Fibroblast of pulmonary artery (primary cell): ENCODE measurements at regions not wholly inside any gene's neighbourhood (a gene's known extent, or its start where the extent isn't known, plus 50 kb on each side); places are given as distances from the start of the nearest gene placed in this dataset.
A peak's percentile ranks its signal among the peaks of the same experiment; 100 is the strongest.

Source experiments
- DNase-seq: peaks from one replicate; pipeline ENCODE4 v3.0.0-alpha.2; 2010; ENCODE audit warnings: low read depth
- H3K4me3 ChIP-seq: replicated peaks from 2 replicates; pipeline ENCODE4 v1.5.1; 2011; ENCODE audit warnings: low read depth, mild to moderate bottlenecking, control low read depth, low read length, moderate library complexity
- CTCF ChIP-seq: IDR thresholded peaks from 2 replicates; pipeline ENCODE4 v1.5.1; 2011; ENCODE audit warnings: mild to moderate bottlenecking, control low read depth, low read length, inconsistent platforms; ENCODE audit errors: missing control alignments

DNA sequence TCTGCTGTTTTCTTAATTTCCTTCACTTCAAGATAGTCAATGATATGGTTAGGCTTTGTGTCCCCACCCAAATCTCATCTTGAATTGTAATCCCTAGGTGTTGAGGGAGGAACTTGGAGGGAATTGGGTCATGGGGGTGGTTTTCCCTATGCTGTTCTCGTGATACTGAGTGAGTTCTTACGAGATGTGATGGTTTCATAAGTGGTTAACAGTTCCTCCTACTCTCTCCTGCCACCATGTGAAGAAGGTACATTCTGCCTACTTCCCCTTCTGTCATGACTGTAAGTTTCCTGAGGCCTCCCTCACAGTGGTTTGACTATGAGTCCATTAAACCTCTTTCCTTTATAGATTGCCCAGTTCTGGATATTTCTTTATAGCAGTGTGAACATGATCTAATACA lies 74.0 kb upstream of the SAMSN1 start:
- no peak for TF ChIP-seq CTCF
- H3K4me3 ChIP-seq = no peak overlapping the region
- no peak for DNase-seq

GRCh38 chr21:14617871-14618270 lies 71.8 kb upstream of the SAMSN1 start:
- no peak for DNase-seq
- no peak overlapping the region for H3K4me3 ChIP-seq
- TF ChIP-seq CTCF = no peak

GRCh38 chr21:14617040-14617393 lies 70.9 kb upstream of the SAMSN1 start:
- no peak for TF ChIP-seq CTCF
- DNase-seq = no peak
- H3K4me3 ChIP-seq = no peak overlapping the region

GRCh38 chr21:14616380-14617039 lies 70.4 kb upstream of the SAMSN1 start:
- H3K4me3 ChIP-seq = no peak overlapping the region
- DNase-seq = peak; percentile 20
- TF ChIP-seq CTCF = no peak

- DNase-seq = no peak
- no peak for TF ChIP-seq CTCF
Measured at GRCh38 chr21:14615359-14615974, 69.4 kb upstream of the SAMSN1 start.

DNA sequence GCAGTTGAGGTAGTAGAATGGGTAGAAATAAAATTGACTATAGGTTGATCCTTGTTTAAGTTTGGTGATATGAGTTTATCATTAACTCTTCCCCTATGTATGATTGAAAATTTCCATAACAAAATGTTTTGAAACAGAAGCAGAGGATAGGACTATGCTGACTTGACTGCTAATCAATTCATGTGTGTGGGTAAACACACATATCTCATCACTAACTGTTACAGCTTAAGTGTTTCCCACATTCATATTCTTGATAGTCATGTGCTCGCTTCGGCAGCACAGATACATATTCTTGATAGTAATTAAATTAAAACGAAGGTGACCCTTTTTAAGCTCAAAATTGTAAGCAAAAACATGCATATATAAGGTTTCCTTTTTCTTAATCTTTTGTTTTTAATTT lies 68.2 kb upstream of the SAMSN1 start:
- no peak for TF ChIP-seq CTCF
- no peak overlapping the region for H3K4me3 ChIP-seq
- DNase-seq = no peak

More at GRCh38 chr21:14615359-14615974, 69.4 kb upstream of the SAMSN1 start:
- no peak overlapping the region for H3K4me3 ChIP-seq
